Activated naive CD8-positive, alpha-beta T cell treated with anti-CD3 and anti-CD28 coated beads, Interleukin-2, amount 50 U/mL, for 24 hours (primary cell): ENCODE measurements at regions not wholly inside any gene's neighbourhood (a gene's known extent, or its start where the extent isn't known, plus 50 kb on each side); places are given as distances from the start of the nearest gene placed in this dataset.

ENCODE experiments used
- ATAC-seq: fragments of 150-1000 bp; cut with Tn5 transposase; one replicate; pipeline ENCODE4 v1.10.0; 2021
- DNase-seq: peaks from one replicate; pipeline ENCODE4 v3.0.0; 2021
- H3K27ac Mint-ChIP-seq: one replicate; pipeline ENCODE4 v1.8.0; 2021; ENCODE audit warnings: mild to moderate bottlenecking, mixed read lengths
- H3K27me3 Mint-ChIP-seq: one replicate; pipeline ENCODE4 v1.8.0; 2021; ENCODE audit warnings: mixed read lengths
- H3K36me3 Mint-ChIP-seq: one replicate; pipeline ENCODE4 v1.8.0; 2021; ENCODE audit warnings: low read depth, mixed read lengths
- H3K4me1 Mint-ChIP-seq: one replicate; pipeline ENCODE4 v1.8.0; 2021; ENCODE audit warnings: mixed read lengths
- H3K4me3 Mint-ChIP-seq: one replicate; pipeline ENCODE4 v1.8.0; 2021; ENCODE audit warnings: mild to moderate bottlenecking, moderate library complexity, mixed read lengths
- H3K9me3 Mint-ChIP-seq: one replicate; pipeline ENCODE4 v1.8.0; 2021; ENCODE audit warnings: mixed read lengths

DNA sequence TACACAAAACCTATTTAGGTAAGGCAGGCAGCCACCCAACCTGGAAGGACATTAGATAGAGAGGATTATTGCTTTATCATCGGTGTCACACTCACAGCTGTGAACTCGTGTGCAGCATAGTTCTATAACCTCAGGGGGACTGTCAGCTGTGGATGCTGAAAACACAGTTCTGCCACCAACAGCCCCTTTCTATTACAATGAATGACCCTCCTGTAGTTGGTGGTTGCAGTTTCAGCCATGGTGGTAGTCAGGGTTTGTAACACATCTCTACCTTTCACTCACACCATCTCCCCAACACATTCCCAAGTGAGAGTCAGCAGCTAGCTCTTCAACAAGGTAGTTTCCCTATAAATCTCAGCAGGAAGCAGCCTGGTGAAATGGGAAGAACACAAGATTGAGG is 136.8 kb downstream of the ZC3H11B start:
- Mint-ChIP-seq H3K27me3 (no peaks in the 10 kb centered on the region), H3K4me1 (no peaks in the 10 kb centered on the region), H3K4me3 (no peak overlapping the region), H3K9me3 (no peaks in the 10 kb centered on the region), H3K36me3 (no peaks in the 10 kb centered on the region), H3K27ac (no peak overlapping the region)
- DNase-seq (no peak), ATAC-seq (no peak)

DNA sequence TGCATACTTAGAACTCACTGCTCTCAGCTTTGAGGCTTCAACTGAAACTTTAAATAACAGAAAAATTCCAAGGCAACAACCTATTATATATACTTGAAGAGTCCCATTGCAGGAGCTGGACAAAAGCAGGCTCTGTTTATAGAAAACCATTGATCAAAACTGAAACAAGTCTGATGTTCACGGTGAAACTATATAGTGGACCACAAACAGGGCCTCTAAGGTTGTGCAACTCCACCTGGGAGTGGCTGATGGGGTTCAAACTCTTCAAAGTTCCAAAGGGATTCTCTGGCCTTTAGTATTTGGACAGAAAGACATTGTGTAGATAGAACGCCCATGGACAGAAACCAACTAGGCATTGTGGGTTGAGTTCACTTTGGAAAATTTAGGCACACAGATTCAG is 140.3 kb downstream of the ZC3H11B start:
- DNase-seq (no peak), ATAC-seq (no peak)
- H3K4me3 Mint-ChIP-seq, result no peak overlapping the region
- H3K36me3 Mint-ChIP-seq, result no peaks in the 10 kb centered on the region
- no peaks in the 10 kb centered on the region for H3K4me1 Mint-ChIP-seq
- no peaks in the 10 kb centered on the region for H3K9me3 Mint-ChIP-seq
- no peak overlapping the region for H3K27ac Mint-ChIP-seq
- H3K27me3 Mint-ChIP-seq, result peaks cover 2% of the 10 kb centered on the region

DNA sequence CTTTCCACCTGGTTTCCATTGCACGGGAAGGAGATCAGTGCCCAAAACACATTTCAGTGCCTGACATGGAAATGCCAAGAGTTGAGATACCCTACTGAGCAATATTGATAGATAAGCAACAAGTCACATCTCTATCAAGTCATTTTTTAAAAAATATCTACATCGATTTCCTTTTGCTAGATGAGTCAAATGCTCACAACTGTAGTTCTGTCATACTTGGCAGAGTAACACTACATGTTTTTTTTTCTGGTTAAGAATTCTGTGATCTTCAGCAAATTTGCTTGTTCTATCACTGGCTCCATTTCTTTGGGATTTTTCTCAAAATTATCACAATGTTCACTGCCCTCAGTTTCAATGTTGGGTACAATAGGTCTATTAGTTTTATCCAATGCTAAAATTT is 145.4 kb downstream of the ZC3H11B start:
- Mint-ChIP-seq H3K36me3 (no peaks in the 10 kb centered on the region), H3K27me3 (peaks cover 2% of the 10 kb centered on the region), H3K4me3 (no peak overlapping the region), H3K27ac (no peak overlapping the region), H3K9me3 (no peaks in the 10 kb centered on the region), H3K4me1 (no peaks in the 10 kb centered on the region)
- ATAC-seq (no peak), DNase-seq (no peak)

DNA sequence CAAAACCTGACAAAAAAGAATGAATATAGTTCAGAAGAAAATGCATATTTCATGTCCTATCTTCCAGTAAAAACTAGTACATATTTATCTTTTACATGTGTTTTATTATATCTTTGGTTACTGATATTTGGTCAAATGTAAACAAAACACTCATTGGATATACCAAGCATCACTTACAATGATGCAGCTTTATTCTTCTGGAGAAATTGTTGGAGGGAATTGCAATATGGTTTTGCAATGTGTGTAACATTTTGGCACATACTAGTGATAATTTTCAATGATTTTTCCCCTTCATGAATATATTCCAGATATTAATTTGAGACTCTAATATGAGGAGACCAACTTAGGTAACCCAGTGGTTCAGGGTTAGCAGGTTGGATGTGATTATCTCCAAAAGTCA is 146.1 kb downstream of the ZC3H11B start:
- Mint-ChIP-seq H3K9me3 (no peaks in the 10 kb centered on the region), H3K27me3 (peaks cover 2% of the 10 kb centered on the region), H3K4me1 (no peaks in the 10 kb centered on the region), H3K27ac (no peak overlapping the region), H3K4me3 (no peak overlapping the region), H3K36me3 (no peaks in the 10 kb centered on the region)
- no peak for ATAC-seq
- DNase-seq, result no peak

DNA sequence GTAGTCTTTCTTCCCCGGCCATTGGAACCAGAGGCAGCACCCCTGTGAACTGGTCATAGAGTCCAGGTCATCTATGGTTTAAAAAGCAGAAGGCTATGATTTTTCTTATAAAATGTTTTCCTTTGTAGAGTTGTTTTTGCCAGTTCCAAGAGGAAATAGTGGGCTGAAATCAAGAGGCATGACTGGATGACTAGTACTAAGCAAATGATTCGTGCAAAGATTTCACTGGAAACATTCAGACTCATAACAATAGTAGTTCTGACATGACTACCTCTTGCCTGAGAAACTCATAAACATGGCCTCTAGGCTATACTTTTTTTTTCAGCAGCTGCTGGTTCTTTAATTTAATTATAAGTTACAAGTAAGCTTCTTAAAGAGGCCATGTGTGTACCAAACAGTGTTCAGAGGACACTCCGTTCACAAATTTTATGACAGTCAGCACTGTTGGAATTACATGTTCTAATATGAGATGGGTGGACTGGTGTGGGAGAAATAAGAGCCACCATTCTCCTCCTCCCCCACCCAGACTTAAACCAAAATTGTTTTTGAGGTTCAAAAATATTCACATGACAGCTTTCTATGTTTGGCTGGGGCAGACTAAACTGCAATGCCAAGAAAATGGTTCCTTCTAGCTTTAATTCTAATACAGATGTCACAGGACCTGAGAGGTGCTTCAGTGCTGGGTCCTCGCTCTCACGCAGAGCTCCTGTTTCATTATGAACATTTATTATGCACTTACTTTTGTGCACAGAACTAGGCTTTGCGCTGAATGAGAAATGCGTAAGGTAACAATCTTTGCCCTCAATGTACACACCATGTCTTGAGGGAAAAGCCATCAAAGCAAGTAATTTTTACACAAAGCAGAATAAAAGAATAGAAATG is 147.5 kb downstream of the ZC3H11B start:
- Mint-ChIP-seq H3K4me1 (no peaks in the 10 kb centered on the region), H3K9me3 (no peaks in the 10 kb centered on the region), H3K27ac (no peak overlapping the region), H3K27me3 (no peaks in the 10 kb centered on the region), H3K4me3 (no peak overlapping the region), H3K36me3 (no peaks in the 10 kb centered on the region)
- DNase-seq (no peak), ATAC-seq (no peak)

DNA sequence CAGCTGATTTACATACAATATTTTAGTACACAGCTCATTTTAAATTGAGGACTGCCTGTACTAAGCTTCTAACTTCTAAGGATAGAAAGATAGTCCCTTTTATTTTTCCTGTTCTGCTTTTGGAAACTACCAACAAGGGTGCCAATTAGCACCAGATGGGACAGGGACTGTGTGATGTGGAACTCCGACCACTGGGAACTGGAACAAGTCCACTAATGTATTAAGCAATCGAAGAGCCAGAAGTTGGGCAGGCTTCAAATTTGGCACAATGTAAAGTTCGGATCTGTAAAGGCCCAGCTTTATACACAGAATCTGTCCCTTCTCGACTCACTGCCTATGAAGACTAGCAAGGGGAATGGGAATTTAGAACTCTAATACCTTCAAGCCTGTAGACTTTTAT is 149.3 kb downstream of the ZC3H11B start:
- no peak overlapping the region for H3K4me3 Mint-ChIP-seq
- no peaks in the 10 kb centered on the region for H3K27me3 Mint-ChIP-seq
- no peaks in the 10 kb centered on the region for H3K36me3 Mint-ChIP-seq
- H3K27ac Mint-ChIP-seq, result no peak overlapping the region
- H3K4me1 Mint-ChIP-seq, result no peaks in the 10 kb centered on the region
- ATAC-seq (no peak), DNase-seq (no peak)
- H3K9me3 Mint-ChIP-seq, result no peaks in the 10 kb centered on the region

DNA sequence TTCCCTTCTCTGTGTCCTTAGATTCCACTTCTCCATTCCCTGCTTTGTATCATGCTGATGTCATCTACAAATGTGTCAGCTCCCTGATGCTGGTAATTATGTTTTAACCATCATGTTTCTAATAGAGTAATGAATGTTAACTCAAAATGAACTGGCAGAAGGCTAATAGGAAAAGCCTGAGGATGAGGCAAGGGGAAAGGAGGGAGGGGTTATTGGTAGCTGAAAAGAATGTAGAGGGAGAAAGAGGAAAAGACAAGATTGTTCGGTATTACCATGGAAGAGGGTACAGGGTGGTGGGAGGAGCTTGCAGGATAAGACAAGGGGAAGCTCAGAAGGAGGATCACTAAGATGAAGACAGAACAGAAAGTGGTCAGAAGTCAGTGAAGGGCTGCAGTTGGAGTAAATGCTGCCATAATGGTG is 150.9 kb downstream of the ZC3H11B start:
- no peak overlapping the region for H3K4me3 Mint-ChIP-seq
- ATAC-seq (no peak), DNase-seq (no peak)
- no peaks in the 10 kb centered on the region for H3K9me3 Mint-ChIP-seq
- H3K27ac Mint-ChIP-seq, result no peak overlapping the region
- no peaks in the 10 kb centered on the region for H3K36me3 Mint-ChIP-seq
- no peaks in the 10 kb centered on the region for H3K4me1 Mint-ChIP-seq
- no peaks in the 10 kb centered on the region for H3K27me3 Mint-ChIP-seq

DNA sequence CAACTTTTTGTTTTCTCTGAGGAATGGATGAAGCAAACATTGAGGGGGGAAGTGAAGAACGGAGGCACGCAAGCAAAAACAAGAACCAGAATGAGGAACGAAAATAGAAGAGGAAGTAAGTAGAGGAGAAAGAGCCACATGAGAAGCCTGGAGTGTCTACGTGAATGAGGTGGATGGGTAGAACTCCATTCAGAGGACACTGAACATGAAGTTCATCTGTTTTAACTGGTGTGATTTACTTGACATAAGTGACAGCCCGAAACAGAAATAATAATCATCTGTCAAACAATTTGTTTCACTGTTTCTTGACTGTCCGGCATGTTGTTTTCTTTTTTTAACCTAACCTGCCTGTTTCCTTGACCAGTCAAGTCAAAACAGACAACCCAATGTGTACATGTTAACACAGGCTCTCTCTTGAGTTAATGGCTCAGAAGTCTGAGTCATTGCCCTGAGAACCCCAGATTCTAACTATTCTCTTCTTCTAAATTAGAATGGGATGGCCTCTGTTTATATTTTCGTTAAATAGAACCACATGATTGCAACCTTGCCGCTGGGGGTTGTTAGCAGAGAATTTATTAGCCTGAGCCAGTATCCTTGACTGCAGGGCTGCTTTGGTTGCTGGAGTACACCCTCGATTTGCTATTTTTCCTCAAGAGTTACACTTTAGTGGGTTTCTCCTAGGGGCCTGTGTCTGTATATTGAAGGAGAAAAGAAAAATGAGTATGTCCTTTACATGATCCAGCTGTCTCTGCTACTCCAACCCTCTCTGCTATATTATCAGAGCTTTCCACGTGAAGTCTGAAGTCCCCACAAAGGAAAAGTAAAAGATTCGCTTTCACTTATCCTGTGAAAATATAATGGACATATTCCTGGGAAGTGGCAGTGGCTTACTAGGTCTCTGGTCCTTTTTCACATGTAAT is 151.7 kb downstream of the ZC3H11B start:
- DNase-seq (no peak), ATAC-seq (no peak)
- Mint-ChIP-seq H3K27me3 (no peaks in the 10 kb centered on the region), H3K4me3 (no peak overlapping the region), H3K9me3 (no peaks in the 10 kb centered on the region), H3K4me1 (no peaks in the 10 kb centered on the region), H3K27ac (no peak overlapping the region), H3K36me3 (no peaks in the 10 kb centered on the region)

DNA sequence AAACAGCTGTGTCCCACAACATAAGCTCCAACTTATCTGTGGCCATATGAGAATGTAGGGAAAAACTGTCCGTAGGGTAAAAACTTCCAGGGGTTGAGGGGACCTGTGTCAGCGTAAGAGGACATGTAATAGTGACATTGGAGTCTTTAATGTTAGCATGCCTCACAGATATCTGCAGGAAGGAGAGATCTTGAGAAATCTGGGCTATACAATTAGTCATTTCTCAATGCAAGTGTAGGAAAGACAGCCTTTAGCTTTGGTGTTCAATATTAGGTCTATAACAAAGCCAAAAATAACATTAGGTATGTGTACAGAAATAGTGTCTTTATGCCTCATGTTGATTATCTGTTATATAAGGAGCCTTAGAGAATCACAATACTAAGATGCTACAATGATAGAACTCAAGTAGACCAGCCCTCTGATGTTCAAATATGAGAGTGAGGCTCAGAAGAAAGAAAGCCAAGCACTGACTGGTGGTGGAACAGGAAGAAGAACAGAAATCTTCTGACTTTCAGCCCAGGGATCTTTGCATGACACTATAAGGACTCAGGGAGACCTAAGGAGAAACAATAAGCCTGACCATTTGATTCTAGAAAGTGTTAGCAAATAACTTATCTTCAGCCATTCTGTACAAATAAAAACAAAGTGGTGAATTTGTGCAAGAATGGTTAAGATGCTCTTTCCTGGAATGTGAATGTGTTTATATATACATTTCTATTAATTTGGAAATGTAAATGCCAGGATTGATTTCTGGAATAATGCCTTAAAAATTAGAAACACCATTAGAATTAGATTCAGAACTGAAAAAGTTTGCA is 152.6 kb downstream of the ZC3H11B start:
- Mint-ChIP-seq H3K4me1 (no peaks in the 10 kb centered on the region), H3K4me3 (no peak overlapping the region), H3K27ac (no peak overlapping the region), H3K27me3 (no peaks in the 10 kb centered on the region), H3K36me3 (no peaks in the 10 kb centered on the region), H3K9me3 (no peaks in the 10 kb centered on the region)
- DNase-seq (no peak), ATAC-seq (no peak)

DNA sequence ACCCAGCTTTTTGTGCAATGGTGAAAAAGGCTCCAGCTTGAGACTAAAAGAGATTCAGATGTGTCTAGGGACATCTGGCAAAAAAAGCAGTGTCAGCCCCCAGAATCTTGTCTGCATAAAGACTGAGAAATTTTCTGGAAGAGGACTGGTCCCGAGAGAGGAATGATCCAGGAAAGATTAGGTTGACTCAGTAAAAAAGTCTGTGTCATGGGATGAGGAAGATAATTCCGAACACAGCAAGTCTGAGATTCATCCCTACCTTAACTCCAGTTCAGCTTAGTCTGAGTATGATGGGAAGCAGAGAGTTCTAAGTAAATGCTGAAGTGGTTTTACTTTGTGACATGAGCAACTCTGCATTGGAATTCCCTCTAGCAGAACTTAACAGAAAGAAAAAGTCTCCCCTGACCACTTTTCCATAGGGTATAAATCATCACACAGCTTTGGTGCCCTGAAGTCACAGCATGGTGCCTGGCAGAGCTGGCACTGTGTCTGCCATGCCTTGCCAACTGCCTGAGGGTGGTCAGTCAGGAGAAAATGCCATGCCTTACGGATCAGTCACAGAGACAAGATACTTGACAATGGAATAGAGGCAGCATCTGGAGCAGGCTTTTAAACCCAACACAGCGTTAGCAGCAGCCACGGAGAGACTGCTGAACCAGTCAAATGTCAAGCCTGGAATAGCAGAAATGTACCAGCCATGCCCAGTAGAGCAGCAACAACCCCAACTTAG is 153.4 kb downstream of the ZC3H11B start:
- peaks cover 3% of the 10 kb centered on the region for H3K9me3 Mint-ChIP-seq
- H3K4me3 Mint-ChIP-seq, result no peak overlapping the region
- H3K36me3 Mint-ChIP-seq, result no peaks in the 10 kb centered on the region
- no peak for DNase-seq
- ATAC-seq, result no peak
- no peaks in the 10 kb centered on the region for H3K27me3 Mint-ChIP-seq
- H3K27ac Mint-ChIP-seq, result no peak overlapping the region
- H3K4me1 Mint-ChIP-seq, result no peaks in the 10 kb centered on the region

DNA sequence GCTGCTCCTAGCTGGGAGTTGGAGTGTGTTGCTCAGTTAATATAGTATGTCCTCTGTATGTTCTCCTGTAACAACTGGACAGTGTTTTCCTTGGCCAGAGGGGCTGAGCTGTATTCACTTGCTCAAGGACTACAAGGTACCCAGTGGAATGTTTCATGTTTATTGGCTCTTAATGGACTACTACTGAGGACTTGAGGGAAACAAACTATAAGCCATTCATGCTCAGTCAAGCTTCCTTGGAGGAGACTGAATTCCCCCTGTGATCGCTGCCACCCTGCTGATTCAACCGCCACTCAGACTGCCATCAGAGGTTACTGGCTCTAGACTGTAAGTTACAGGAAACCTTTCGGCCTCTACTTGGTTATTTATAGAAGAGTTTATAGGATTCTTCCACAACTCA is 166.6 kb downstream of the ZC3H11B start:
- no peaks in the 10 kb centered on the region for H3K9me3 Mint-ChIP-seq
- no peak for ATAC-seq
- H3K27ac Mint-ChIP-seq, result no peak overlapping the region
- no peak for DNase-seq
- no peaks in the 10 kb centered on the region for H3K36me3 Mint-ChIP-seq
- H3K4me1 Mint-ChIP-seq, result no peaks in the 10 kb centered on the region
- H3K4me3 Mint-ChIP-seq, result no peak overlapping the region
- H3K27me3 Mint-ChIP-seq, result no peaks in the 10 kb centered on the region

DNA sequence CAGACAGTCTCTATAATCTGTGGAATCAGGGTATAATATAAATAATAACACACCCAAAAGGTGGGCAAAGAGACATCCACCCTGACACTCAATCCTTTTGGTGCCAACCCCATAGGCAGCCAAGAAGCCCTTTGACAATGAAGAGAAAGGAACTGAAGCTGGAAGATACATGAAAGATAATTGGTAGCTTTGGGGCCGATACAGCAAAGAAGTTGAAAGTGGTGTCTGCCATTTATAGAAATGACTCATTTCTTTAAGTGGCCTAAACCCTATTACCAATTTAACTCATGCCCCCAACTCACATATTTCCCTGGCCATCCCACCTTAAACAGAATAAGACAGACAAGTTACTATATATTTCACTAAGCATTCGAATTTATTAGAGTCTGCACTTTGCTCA is 167.0 kb downstream of the ZC3H11B start:
- DNase-seq (no peak), ATAC-seq (no peak)
- Mint-ChIP-seq H3K4me3 (no peak overlapping the region), H3K36me3 (no peaks in the 10 kb centered on the region), H3K4me1 (no peaks in the 10 kb centered on the region), H3K9me3 (no peaks in the 10 kb centered on the region), H3K27me3 (no peaks in the 10 kb centered on the region), H3K27ac (no peak overlapping the region)

DNA sequence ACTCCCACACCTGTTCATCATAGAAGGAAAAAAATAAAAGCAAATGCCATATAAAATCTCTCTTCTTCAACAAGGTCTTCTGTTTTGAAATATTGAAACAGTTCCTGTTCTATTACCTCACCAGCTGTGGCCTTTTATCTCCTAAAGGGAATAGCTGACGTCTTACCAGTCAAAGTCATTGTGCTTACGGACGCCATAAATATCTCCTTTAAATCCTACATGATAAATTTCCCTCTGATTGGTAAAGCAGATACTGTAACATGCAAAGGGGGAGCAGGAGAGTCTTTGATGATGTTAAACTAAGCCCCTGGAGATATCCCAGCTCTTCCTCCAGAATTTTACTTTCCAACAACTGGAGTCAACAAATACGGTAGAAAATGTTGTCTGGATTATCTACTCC is 168.4 kb downstream of the ZC3H11B start:
- no peaks in the 10 kb centered on the region for H3K27me3 Mint-ChIP-seq
- no peaks in the 10 kb centered on the region for H3K36me3 Mint-ChIP-seq
- H3K4me3 Mint-ChIP-seq, result no peak overlapping the region
- no peaks in the 10 kb centered on the region for H3K9me3 Mint-ChIP-seq
- no peak overlapping the region for H3K27ac Mint-ChIP-seq
- DNase-seq (no peak), ATAC-seq (no peak)
- no peaks in the 10 kb centered on the region for H3K4me1 Mint-ChIP-seq

DNA sequence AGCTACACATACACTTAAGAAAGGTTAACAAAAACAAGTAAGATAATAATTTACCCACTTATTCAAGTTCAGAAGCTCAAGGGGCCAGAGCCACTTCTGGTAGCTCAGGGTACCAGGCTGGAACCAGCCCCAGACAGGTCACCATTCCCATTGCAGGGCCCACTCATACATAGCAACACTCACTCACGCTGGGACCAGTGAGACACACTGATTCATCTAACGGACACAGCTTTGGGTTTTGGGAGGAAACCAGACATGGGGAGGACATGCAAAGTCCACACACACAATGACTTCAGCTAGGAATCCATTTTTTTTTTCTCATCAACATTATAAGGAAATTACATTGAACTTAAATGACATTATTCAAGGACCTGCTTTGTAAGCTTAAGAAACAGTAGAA is 169.1 kb downstream of the ZC3H11B start:
- Mint-ChIP-seq H3K27me3 (peaks cover 3% of the 10 kb centered on the region), H3K27ac (no peak overlapping the region), H3K4me3 (no peak overlapping the region), H3K4me1 (no peaks in the 10 kb centered on the region), H3K36me3 (no peaks in the 10 kb centered on the region), H3K9me3 (no peaks in the 10 kb centered on the region)
- DNase-seq (no peak), ATAC-seq (no peak)
